Stomach smooth muscle (tissue), 2 donors: ENCODE measurements at regions not wholly inside any gene's neighbourhood (a gene's known extent, or its start where the extent isn't known, plus 50 kb on each side); places are given as distances from the start of the nearest gene placed in this dataset.

ENCODE experiments used
- H3K27ac ChIP-seq: one replicate; pipeline ENCODE4 v1.7.0; 2013; ENCODE audit warnings: mild to moderate bottlenecking, low read length, inconsistent platforms
- H3K27me3 ChIP-seq, 2 donors: one replicate each; pipeline ENCODE4 v1.7.0; 2013; ENCODE audit warnings: low read length in 2 of 2; ENCODE audit not compliant: insufficient read depth in 2 of 2, control insufficient read depth in 1 of 2
- H3K36me3 ChIP-seq, 2 donors: one replicate each; pipeline ENCODE4 v1.7.0; 2013; ENCODE audit warnings: low read length in 2 of 2; ENCODE audit not compliant: control insufficient read depth in 2 of 2, insufficient read depth in 2 of 2
- H3K4me1 ChIP-seq: one replicate; pipeline ENCODE4 v1.7.0; 2013; ENCODE audit warnings: low read length; ENCODE audit not compliant: control insufficient read depth, insufficient read depth
- H3K4me3 ChIP-seq, 2 donors: one replicate each; pipeline ENCODE4 v1.7.0; 2013; ENCODE audit warnings: low read length in 2 of 2
- H3K9ac ChIP-seq, 2 donors: one replicate each; pipeline ENCODE4 v1.7.0; 2013; ENCODE audit warnings: low read length in 2 of 2, mild to moderate bottlenecking in 1 of 2
- H3K9me3 ChIP-seq, 2 donors: one replicate each; pipeline ENCODE4 v1.7.0; 2013; ENCODE audit warnings: low read length in 2 of 2; ENCODE audit not compliant: control insufficient read depth in 2 of 2
- donor health status: healthy.
- donor health status: Pancreatic carcinoma.

GRCh38 chr1:163652441-163652840 lies 330.7 kb downstream of the NUF2 start:
- no peaks in the 10 kb centered on the region for H3K4me1 ChIP-seq
- no peak overlapping the region for H3K27ac ChIP-seq
- H3K27me3 ChIP-seq = no peaks in the 10 kb centered on the region
- no peaks in the 10 kb centered on the region for H3K36me3 ChIP-seq
- H3K9ac ChIP-seq = no peak overlapping the region
- H3K9me3 ChIP-seq = peaks cover 0 to 3% of the 10 kb centered on the region in 2 donors
- no peak overlapping the region for H3K4me3 ChIP-seq

GRCh38 chr1:163655565-163655964 lies 333.8 kb downstream of the NUF2 start:
- Histone ChIP-seq H3K27me3 (no peaks in the 10 kb centered on the region), H3K9me3 (no peaks in the 10 kb centered on the region), H3K9ac (no peak overlapping the region), H3K27ac (no peak overlapping the region), H3K36me3 (no peaks in the 10 kb centered on the region), H3K4me1 (no peaks in the 10 kb centered on the region), H3K4me3 (no peak overlapping the region)

GRCh38 chr1:163656095-163656759 lies 334.5 kb downstream of the NUF2 start:
- H3K27ac ChIP-seq = no peak overlapping the region
- H3K27me3 ChIP-seq = no peaks in the 10 kb centered on the region
- no peak overlapping the region for H3K9ac ChIP-seq
- no peaks in the 10 kb centered on the region for H3K9me3 ChIP-seq
- H3K4me3 ChIP-seq = no peak overlapping the region
- H3K4me1 ChIP-seq = no peaks in the 10 kb centered on the region
- no peaks in the 10 kb centered on the region for H3K36me3 ChIP-seq

- Histone ChIP-seq H3K9ac (no peak overlapping the region), H3K36me3 (no peaks in the 10 kb centered on the region), H3K4me3 (no peak overlapping the region), H3K27me3 (no peaks in the 10 kb centered on the region), H3K4me1 (no peaks in the 10 kb centered on the region), H3K27ac (no peak overlapping the region), H3K9me3 (no peaks in the 10 kb centered on the region)
These were observed 336.0 kb downstream of the NUF2 start for GRCh38 chr1:163657719-163658118.

- Histone ChIP-seq H3K4me1 (no peaks in the 10 kb centered on the region), H3K9me3 (no peaks in the 10 kb centered on the region), H3K9ac (no peak overlapping the region), H3K27ac (no peak overlapping the region), H3K36me3 (no peaks in the 10 kb centered on the region), H3K4me3 (no peak overlapping the region), H3K27me3 (no peaks in the 10 kb centered on the region)
These were observed 339.6 kb downstream of the NUF2 start for GRCh38 chr1:163661391-163661790.

GRCh38 chr1:163664671-163665335 lies 343.0 kb downstream of the NUF2 start:
- no peaks in the 10 kb centered on the region for H3K36me3 ChIP-seq
- no peak overlapping the region for H3K27ac ChIP-seq
- H3K4me3 ChIP-seq = no peak overlapping the region

GRCh38 chr1:163668472-163668871 lies 346.7 kb downstream of the NUF2 start:
- H3K27ac ChIP-seq = no peak overlapping the region
- no peaks in the 10 kb centered on the region for H3K4me1 ChIP-seq

More at GRCh38 chr1:163664671-163665335, 343.0 kb downstream of the NUF2 start:
- Histone ChIP-seq H3K9me3 (no peaks in the 10 kb centered on the region), H3K27me3 (no peaks in the 10 kb centered on the region), H3K4me1 (no peaks in the 10 kb centered on the region), H3K9ac (no peak overlapping the region)

GRCh38 chr1:163670989-163671757 lies 349.4 kb downstream of the NUF2 start:
- no peak overlapping the region for H3K4me3 ChIP-seq
- no peak overlapping the region for H3K9ac ChIP-seq
- H3K27ac ChIP-seq = no peak overlapping the region
- no peaks in the 10 kb centered on the region for H3K36me3 ChIP-seq
- no peaks in the 10 kb centered on the region for H3K27me3 ChIP-seq
- no peaks in the 10 kb centered on the region for H3K9me3 ChIP-seq
- H3K4me1 ChIP-seq = no peaks in the 10 kb centered on the region

More at GRCh38 chr1:163668472-163668871, 346.7 kb downstream of the NUF2 start:
- H3K27me3 ChIP-seq = no peaks in the 10 kb centered on the region
- H3K4me3 ChIP-seq = no peak overlapping the region
- no peaks in the 10 kb centered on the region for H3K36me3 ChIP-seq
- H3K9me3 ChIP-seq = no peaks in the 10 kb centered on the region
- no peak overlapping the region for H3K9ac ChIP-seq

- H3K36me3 ChIP-seq = no peaks in the 10 kb centered on the region
These were observed 351.4 kb downstream of the NUF2 start for GRCh38 chr1:163672976-163673758.

GRCh38 chr1:163673759-163674151 lies 352.0 kb downstream of the NUF2 start:
- Histone ChIP-seq H3K4me1 (no peaks in the 10 kb centered on the region), H3K9me3 (no peaks in the 10 kb centered on the region), H3K27ac (no peak overlapping the region), H3K27me3 (no peaks in the 10 kb centered on the region), H3K9ac (no peak overlapping the region), H3K4me3 (no peak overlapping the region), H3K36me3 (no peaks in the 10 kb centered on the region)

More at GRCh38 chr1:163672976-163673758, 351.4 kb downstream of the NUF2 start:
- H3K9me3 ChIP-seq = no peaks in the 10 kb centered on the region
- no peaks in the 10 kb centered on the region for H3K27me3 ChIP-seq
- H3K4me1 ChIP-seq = no peaks in the 10 kb centered on the region
- no peak overlapping the region for H3K9ac ChIP-seq
- H3K27ac ChIP-seq = no peak overlapping the region
- no peak overlapping the region for H3K4me3 ChIP-seq
